ENCODE measurements at regions not wholly inside any gene's neighbourhood (a gene's known extent, or its start where the extent isn't known, plus 50 kb on each side); places are given as distances from the start of the nearest gene placed in this dataset.

GRCh38 chr2:118372886-118373830 is 284.9 kb downstream of the INSIG2 start:
- H3K4me2 ChIP-seq (ENCODE audit: low read length), result no peak overlapping the region
- H3K27me3 ChIP-seq (ENCODE audit: insufficient read depth, low read depth, low read length), result peaks cover 98% of the 10 kb centered on the region

More at GRCh38 chr2:118372886-118373830, 284.9 kb downstream of the INSIG2 start:
- no peaks in the 10 kb centered on the region for H3K79me2 ChIP-seq (replicated peaks; ENCODE audit: insufficient read depth, low read length)
- H3K36me3 ChIP-seq (ENCODE audit: insufficient read depth, low read length), result no peaks in the 10 kb centered on the region
- no peak overlapping the region for H2AFZ ChIP-seq (ENCODE audit: low read depth, low read length)
- no peak overlapping the region for H3K27ac ChIP-seq (ENCODE audit: low read length)
- no peak overlapping the region for H3K9ac ChIP-seq (ENCODE audit: low read length)
- no peak for TF ChIP-seq RAD21 (conservative IDR thresholded peaks at IDR 0.05)
- no peak for TF ChIP-seq POLR2AphosphoS5 (IDR thresholded peaks at IDR 0.05)
- TF ChIP-seq SMC3 (conservative IDR thresholded peaks at IDR 0.05; ENCODE audit: poor library complexity), result no peak
- no peak for TF ChIP-seq EP300 (conservative IDR thresholded peaks at IDR 0.05; ENCODE audit: poor library complexity, severe bottlenecking)
- no peak for TF ChIP-seq TAF1 (IDR thresholded peaks at IDR 0.05; ENCODE audit: low read depth)
- TF ChIP-seq MXI1 (conservative IDR thresholded peaks at IDR 0.05; ENCODE audit: poor library complexity, severe bottlenecking), result no peak
- TF ChIP-seq REST (IDR thresholded peaks at IDR 0.05; ENCODE audit: borderline replicate concordance), result no peak
- TF ChIP-seq CTCF (IDR thresholded peaks at IDR 0.05; ENCODE audit: poor library complexity, severe bottlenecking), result no peak
- no peak for TF ChIP-seq EZH2 (IDR thresholded peaks at IDR 0.05; ENCODE audit: borderline replicate concordance, insufficient read depth, low read length, poor library complexity, severe bottlenecking)
- H3K4me3 ChIP-seq (ENCODE audit: low read length), result no peak overlapping the region
- no peaks in the 10 kb centered on the region for H4K20me1 ChIP-seq (ENCODE audit: insufficient read depth)
- H3F3A ChIP-seq (ENCODE audit: insufficient read depth, low read length, poor library complexity, severe bottlenecking), result no peaks in the 10 kb centered on the region
- peaks cover 3% of the 10 kb centered on the region for H3K9me3 ChIP-seq (ENCODE audit: low read length)
- no peaks in the 10 kb centered on the region for H3K9me2 ChIP-seq (ENCODE audit: insufficient read depth, low read length)
